T-helper 17 cell (primary cell): ENCODE measurements at regions not wholly inside any gene's neighbourhood (a gene's known extent, or its start where the extent isn't known, plus 50 kb on each side); places are given as distances from the start of the nearest gene placed in this dataset.

Experiments used
- ATAC-seq: fragments of 150-1000 bp; cut with Tn5 transposase; 2 replicates; pipeline ENCODE4 v1.10.0; 2021; ENCODE audit warnings: mild to moderate bottlenecking, moderate library complexity
- DNase-seq, 3 donors: peaks; one replicate each; pipeline versions ENCODE4 v3.0.0 to v3.0.0-alpha.2; 2020 to 2021
- H3K9me3 ChIP-seq: one replicate; pipeline ENCODE4 v1.7.0; 2013; ENCODE audit warnings: low read length, mild to moderate bottlenecking; ENCODE audit not compliant: control insufficient read depth, poor library complexity, severe bottlenecking
- H3K27ac Mint-ChIP-seq: one replicate; pipeline ENCODE4 v1.8.0; 2022; ENCODE audit warnings: mild to moderate bottlenecking, moderate library complexity, mixed read lengths
- H3K27me3 Mint-ChIP-seq: one replicate; pipeline ENCODE4 v1.8.0; 2022; ENCODE audit warnings: mixed read lengths
- H3K36me3 Mint-ChIP-seq: one replicate; pipeline ENCODE4 v1.8.0; 2022; ENCODE audit warnings: low read depth, mixed read lengths
- H3K4me1 Mint-ChIP-seq: one replicate; pipeline ENCODE4 v1.8.0; 2022; ENCODE audit warnings: mild to moderate bottlenecking, mixed read lengths
- H3K4me3 Mint-ChIP-seq: one replicate; pipeline ENCODE4 v1.8.0; 2022; ENCODE audit warnings: mild to moderate bottlenecking, moderate library complexity, mixed read lengths

DNA sequence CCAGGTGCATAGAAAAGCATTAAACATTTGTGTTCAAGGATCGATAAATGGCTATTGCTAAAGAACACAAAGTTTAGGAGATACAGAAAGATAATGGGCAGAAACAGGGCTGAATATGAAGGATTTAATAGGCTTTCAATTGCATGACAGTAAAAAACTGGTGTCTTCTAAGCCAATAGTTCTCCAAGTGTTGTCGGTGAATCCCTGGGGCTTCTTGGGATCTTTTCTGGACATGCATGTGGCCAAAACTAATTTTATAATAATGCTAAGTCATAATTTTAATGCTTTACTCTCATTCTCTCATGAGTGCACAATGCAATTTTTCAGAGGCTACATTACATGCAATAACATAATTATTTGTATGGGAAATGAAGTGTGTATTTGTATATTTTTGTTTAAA is 521.1 kb upstream of the ANKRD30A start:
- ATAC-seq: no peak
- H3K27ac Mint-ChIP-seq: no peak overlapping the region
- no peaks in the 10 kb centered on the region for H3K36me3 Mint-ChIP-seq
- H3K9me3 ChIP-seq: no peaks in the 10 kb centered on the region
- H3K4me1 Mint-ChIP-seq: no peaks in the 10 kb centered on the region
- no peaks in the 10 kb centered on the region for H3K27me3 Mint-ChIP-seq
- no peak overlapping the region for H3K4me3 Mint-ChIP-seq
- DNase-seq: no peak

DNA sequence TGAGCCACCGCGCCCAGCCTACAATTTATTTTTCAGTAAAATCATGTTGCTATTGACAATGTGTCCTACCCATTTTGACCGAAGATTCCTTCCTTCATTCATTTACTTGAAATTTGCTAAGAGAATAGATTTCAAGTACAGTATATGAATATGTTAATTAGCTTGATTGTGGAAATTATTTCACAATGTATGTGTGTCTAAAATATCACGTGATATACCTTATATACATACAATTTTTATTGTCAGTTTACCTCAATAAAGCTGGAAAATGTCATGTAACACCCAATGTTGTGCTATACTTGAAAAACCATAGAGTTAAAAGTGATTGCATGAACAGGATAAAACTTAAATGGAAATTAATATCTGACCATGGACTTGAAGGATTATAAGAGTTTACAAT is 521.7 kb upstream of the ANKRD30A start:
- DNase-seq (no peak), ATAC-seq (no peak)
- no peaks in the 10 kb centered on the region for H3K9me3 ChIP-seq

DNA sequence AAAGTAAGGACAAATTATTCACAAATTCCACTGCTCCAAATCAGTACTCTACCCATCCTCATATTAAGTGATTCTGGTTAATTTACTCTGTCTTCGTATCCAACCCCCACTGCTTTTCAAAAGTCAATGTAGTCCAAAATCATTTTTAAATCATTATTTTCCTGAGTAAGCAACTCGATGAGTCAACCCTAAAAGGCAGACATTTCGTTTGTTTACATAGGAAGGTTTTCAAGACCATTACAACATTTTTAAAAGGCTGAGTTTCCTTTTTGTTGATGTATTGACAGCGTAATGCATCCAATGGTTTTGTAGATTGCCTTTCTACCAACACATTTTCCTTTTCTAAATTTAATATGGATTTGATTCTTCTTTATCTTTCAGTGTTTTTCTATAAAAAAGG is 523.0 kb upstream of the ANKRD30A start:
- Mint-ChIP-seq H3K27ac (no peak overlapping the region), H3K36me3 (no peaks in the 10 kb centered on the region), H3K27me3 (no peaks in the 10 kb centered on the region), H3K4me3 (no peak overlapping the region), H3K4me1 (no peaks in the 10 kb centered on the region)
- no peak for ATAC-seq
- no peak for DNase-seq
- no peaks in the 10 kb centered on the region for H3K9me3 ChIP-seq

More for the DNA sequence above, 521.7 kb upstream of the ANKRD30A start:
- Mint-ChIP-seq H3K27me3 (no peaks in the 10 kb centered on the region), H3K36me3 (no peaks in the 10 kb centered on the region), H3K4me1 (no peaks in the 10 kb centered on the region), H3K27ac (no peak overlapping the region), H3K4me3 (no peak overlapping the region)

DNA sequence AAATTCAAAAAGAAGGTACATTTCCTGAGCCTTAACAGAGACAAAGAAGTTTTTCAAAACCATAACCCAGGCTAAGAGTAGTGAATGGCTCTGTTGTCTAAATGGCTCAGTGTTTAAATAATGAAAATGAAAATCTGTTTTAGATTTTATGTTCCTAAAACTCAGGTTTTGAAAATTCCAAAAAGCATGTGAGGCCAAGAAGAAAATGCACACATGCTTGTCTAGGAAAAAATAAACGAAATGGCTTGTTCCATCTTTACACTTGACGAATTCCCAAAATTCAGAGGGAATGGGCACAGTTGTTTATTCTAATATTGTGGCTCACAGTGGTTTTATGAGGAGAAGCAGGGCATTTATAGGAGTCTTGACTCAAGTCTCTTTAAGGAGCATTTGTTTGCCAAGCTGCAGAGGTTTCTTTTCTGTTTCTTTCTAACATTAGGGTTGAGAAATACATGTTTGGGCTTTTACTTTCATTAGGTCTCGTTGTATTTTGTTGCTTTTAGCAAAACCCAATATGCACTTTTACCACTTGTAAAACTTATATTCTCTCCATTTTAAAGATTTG is 527.6 kb upstream of the ANKRD30A start:
- H3K4me1 Mint-ChIP-seq: no peaks in the 10 kb centered on the region
- H3K27ac Mint-ChIP-seq: no peak overlapping the region
- DNase-seq: no peak
- ATAC-seq: no peak
- no peaks in the 10 kb centered on the region for H3K9me3 ChIP-seq
- no peaks in the 10 kb centered on the region for H3K27me3 Mint-ChIP-seq
- no peak overlapping the region for H3K4me3 Mint-ChIP-seq
- H3K36me3 Mint-ChIP-seq: no peaks in the 10 kb centered on the region

DNA sequence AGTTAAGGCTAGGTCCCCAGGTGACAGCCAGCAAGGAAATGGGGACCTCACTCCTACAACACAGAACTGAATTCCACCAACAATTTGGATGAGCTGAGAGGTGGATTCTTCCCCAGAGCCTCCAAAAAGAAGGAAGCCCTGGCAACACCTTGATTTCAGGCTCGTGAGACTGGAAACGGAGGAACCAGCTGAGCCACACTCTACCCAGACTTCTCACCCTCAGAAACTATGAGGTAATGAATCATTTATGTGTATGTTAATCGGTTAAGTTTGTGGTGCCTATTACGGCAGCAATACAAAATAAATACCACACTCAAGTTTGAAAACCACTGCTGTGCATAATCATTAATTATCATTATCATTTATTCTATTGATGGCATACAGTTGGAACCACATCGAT is 532.4 kb upstream of the ANKRD30A start:
- no peaks in the 10 kb centered on the region for H3K9me3 ChIP-seq
- no peak for ATAC-seq
- Mint-ChIP-seq H3K4me3 (no peak overlapping the region), H3K27ac (no peak overlapping the region), H3K4me1 (no peaks in the 10 kb centered on the region), H3K36me3 (no peaks in the 10 kb centered on the region), H3K27me3 (no peaks in the 10 kb centered on the region)
- no peak for DNase-seq

DNA sequence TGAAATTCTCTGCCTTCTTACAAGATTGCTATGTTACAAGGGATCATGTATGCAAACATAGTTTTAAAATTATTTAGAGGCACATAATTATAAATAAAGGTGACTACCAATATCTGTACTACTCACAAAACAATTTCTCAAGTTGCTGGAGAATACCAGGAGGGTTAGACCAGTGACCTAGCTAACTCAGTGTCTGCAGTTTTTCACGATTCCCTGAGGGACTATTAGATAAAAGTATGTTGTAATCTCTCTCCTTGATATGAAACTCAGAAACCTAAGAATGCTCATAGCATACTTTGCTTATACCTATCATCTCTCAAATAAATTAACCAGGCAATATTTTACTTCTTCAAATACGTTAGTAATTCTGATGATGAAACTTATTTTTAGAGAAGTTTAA is 534.0 kb upstream of the ANKRD30A start:
- DNase-seq: no peak
- ATAC-seq: no peak
- H3K9me3 ChIP-seq: no peaks in the 10 kb centered on the region
- Mint-ChIP-seq H3K4me3 (no peak overlapping the region), H3K36me3 (no peaks in the 10 kb centered on the region), H3K27ac (no peak overlapping the region), H3K4me1 (no peaks in the 10 kb centered on the region), H3K27me3 (no peaks in the 10 kb centered on the region)

DNA sequence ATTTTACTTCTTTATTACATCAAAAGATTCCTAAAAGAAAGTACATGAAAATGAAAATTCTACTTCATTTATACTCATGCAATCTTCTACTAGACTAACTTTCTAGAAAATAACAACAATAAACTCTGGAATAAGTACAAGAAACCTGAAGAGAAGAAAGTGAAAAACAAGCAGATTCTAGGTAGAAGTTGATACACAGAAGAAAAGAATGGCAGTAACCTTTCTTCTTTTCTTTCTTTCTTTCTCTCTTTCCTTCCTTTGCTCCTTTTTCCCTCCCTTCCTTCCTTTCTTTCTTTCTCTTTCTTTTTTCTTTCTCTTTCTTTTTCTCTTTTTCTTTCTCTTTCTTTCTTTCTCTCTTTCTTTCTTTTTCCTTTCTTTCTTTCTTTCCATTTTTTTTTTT is 541.7 kb upstream of the ANKRD30A start:
- Mint-ChIP-seq H3K36me3 (no peaks in the 10 kb centered on the region), H3K27me3 (no peaks in the 10 kb centered on the region), H3K4me3 (no peak overlapping the region), H3K27ac (no peak overlapping the region), H3K4me1 (no peaks in the 10 kb centered on the region)
- no peak for DNase-seq
- no peaks in the 10 kb centered on the region for H3K9me3 ChIP-seq
- ATAC-seq: no peak

DNA sequence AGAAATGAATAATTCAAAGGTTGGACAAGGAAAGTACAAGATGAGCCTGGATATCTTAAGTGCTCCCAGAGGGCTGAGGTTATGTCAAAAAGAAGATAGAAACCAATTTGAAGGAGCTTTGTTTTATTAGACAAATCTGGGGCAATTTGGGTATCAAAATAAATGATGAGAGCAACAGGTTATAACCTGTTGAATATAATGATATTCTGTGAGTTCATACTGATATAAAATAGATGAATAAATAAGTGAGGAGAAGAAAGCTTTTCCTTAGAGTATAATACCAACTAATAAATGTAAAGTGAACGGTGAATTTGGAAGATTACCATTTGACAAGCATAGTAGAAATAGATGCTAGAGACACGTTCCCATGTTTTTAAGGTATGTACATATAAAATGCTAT is 544.2 kb upstream of the ANKRD30A start:
- Mint-ChIP-seq H3K4me3 (no peak overlapping the region), H3K27ac (no peak overlapping the region), H3K4me1 (no peaks in the 10 kb centered on the region), H3K27me3 (no peaks in the 10 kb centered on the region), H3K36me3 (no peaks in the 10 kb centered on the region)
- DNase-seq (no peak), ATAC-seq (no peak)
- H3K9me3 ChIP-seq: no peaks in the 10 kb centered on the region

DNA sequence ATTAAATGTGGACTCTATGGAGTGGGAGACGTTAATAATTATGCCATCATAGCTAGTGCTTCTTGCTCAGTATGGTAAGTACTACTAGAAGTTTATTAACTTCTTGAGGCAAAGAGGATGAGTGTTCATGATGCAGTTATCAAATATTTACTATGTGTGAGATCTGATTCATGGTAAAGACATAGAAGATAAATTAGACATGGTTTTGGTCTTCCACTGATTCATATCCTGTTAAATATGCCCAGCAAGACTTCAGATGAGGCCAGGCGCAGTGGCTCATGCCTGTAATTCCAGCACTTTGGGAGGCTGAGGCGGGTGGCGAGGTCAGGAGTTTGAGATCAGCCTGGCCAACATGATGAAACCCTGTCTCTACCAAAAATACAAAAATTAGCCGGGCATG is 547.1 kb upstream of the ANKRD30A start:
- H3K4me1 Mint-ChIP-seq: no peaks in the 10 kb centered on the region
- ATAC-seq (no peak), DNase-seq (no peak)
- no peak overlapping the region for H3K27ac Mint-ChIP-seq
- no peak overlapping the region for H3K4me3 Mint-ChIP-seq
- H3K9me3 ChIP-seq: no peaks in the 10 kb centered on the region
- H3K36me3 Mint-ChIP-seq: no peaks in the 10 kb centered on the region
- H3K27me3 Mint-ChIP-seq: no peaks in the 10 kb centered on the region

DNA sequence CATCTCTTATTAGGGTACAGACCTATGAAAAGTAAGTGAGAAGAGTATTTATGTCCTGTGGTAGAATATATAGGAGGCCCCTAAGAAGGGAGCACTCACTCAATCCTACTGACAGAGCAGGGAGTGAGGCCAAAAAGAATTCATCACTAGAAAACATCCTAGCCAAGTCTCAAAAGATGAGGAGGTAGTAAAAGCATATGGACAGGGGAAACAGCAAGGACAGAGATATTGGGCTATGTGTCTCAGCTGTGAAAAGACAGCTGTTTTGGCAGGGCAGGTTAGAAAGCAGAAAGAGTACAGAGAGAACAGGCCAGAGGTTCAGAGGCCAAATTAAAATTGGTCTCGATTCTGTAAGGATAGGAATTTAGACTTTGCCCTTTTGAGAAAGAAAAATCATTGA is 548.3 kb upstream of the ANKRD30A start:
- Mint-ChIP-seq H3K27me3 (no peaks in the 10 kb centered on the region), H3K4me1 (no peaks in the 10 kb centered on the region)
- no peak for DNase-seq

DNA sequence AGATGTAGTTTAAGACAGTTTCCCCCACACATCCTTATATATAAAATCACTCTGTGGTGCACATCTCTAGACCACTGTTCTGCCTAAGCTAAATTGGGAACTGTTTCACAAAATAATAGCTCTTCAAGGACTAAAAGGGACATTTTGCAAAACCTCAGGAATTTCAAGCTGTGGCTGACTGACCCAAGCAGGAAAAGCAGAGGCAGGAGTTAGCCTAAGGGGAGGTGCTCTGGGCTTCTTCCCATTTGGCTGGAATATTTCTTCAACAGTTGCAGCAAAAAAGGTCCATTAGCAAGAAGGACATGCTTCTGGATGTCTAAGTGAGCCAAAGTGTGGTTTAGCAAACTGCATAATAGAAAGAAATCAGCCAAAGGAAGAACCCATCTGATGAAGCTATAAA is 551.2 kb upstream of the ANKRD30A start:
- H3K9me3 ChIP-seq: no peaks in the 10 kb centered on the region
- ATAC-seq (no peak), DNase-seq (no peak)
- Mint-ChIP-seq H3K4me3 (no peak overlapping the region), H3K36me3 (no peaks in the 10 kb centered on the region), H3K4me1 (no peaks in the 10 kb centered on the region), H3K27ac (no peak overlapping the region), H3K27me3 (no peaks in the 10 kb centered on the region)

More for the DNA sequence above, 548.3 kb upstream of the ANKRD30A start:
- H3K9me3 ChIP-seq: no peaks in the 10 kb centered on the region
- Mint-ChIP-seq H3K4me3 (no peak overlapping the region), H3K27ac (no peak overlapping the region), H3K36me3 (no peaks in the 10 kb centered on the region)
- ATAC-seq: no peak

DNA sequence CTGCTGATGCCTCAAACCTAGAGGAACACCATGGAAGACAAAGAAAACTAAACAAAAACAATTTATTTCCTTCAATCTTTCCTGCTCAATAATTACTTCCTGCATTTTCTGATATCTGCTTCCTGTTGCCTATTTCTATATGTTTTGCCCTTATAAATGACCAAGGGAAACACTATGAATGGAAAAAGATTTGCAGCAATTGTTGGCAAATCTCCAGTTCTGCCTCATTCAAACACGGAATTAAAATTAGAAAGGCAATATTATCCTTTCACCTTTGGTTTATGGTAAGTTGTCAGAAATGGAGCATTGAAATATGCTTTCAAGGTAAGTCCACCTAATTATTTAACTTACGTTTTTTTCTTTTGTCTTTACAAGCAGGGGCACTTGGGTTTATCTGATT is 552.2 kb upstream of the ANKRD30A start:
- no peak overlapping the region for H3K4me3 Mint-ChIP-seq
- H3K9me3 ChIP-seq: no peaks in the 10 kb centered on the region
- H3K27me3 Mint-ChIP-seq: no peaks in the 10 kb centered on the region
- DNase-seq (no peak), ATAC-seq (no peak)
- H3K27ac Mint-ChIP-seq: no peak overlapping the region
- H3K4me1 Mint-ChIP-seq: no peaks in the 10 kb centered on the region
- no peaks in the 10 kb centered on the region for H3K36me3 Mint-ChIP-seq

DNA sequence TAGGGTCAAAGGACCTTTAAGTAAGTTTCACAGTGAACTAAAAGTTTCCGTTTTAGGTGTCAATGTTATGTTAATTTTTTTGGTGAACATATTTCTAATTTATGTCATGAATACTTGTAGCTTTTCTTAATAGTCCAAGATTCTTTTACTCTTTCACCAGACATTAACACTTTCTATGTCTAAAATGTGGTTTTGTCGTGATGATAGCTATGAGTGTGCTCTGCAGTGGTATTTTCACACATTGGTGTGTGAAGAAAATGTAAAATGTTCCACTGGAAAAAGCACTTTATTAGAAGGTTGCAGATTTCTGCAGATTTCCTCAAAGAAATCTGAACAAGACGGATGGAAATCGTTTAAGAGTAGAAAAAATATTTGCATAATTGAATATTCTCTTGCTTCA is 561.0 kb upstream of the ANKRD30A start:
- Mint-ChIP-seq H3K36me3 (no peaks in the 10 kb centered on the region), H3K4me1 (no peaks in the 10 kb centered on the region), H3K27ac (no peak overlapping the region), H3K27me3 (no peaks in the 10 kb centered on the region), H3K4me3 (no peak overlapping the region)
- no peaks in the 10 kb centered on the region for H3K9me3 ChIP-seq
- no peak for ATAC-seq
- DNase-seq: no peak

DNA sequence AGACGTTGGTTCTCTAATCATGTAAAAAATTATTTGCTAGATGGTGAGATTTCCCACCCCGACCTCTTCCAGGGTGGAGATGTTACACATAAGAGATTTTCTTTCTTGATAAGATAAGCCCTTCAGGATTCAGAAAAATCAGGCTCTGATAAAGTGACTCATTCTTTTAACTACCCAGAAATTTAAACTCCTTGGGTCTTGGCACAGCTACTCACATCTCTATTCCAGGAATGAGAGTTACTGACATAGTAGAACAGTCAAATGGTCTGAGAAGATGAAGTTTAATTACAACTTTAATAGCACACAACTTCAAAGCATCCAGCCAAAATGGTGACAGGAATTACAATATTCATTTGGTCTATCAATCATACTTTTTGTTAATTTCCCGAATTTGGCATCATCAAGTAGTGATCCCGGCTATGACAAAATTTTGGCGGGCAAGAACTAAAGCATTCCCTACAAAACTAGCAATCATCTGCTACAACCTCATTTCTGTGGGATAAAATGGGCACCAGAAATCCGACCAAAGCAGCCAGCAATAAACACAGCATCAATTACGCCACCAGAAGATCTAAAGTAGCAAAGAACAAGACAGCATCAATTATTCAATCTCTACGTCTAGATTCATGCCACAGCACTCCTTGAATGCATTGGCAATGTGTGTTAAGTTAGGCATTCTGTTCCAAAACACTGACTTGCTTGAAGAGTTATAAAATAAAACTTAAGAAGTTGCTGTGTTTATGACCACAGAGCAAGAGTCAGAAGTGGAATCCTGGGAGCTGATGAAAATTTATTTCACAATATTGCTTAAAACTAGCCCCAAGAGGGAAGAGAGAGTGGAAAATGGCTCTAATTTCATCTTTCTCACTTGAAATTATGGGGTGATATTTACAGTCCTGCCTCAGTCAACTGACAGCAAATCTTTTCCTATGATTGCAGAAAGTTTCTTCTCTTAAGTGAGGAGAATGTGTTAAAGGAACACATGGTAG is 565.7 kb upstream of the ANKRD30A start:
- Mint-ChIP-seq H3K4me3 (no peak overlapping the region), H3K27me3 (no peaks in the 10 kb centered on the region), H3K27ac (no peak overlapping the region), H3K4me1 (no peaks in the 10 kb centered on the region), H3K36me3 (no peaks in the 10 kb centered on the region)
- DNase-seq (no peak), ATAC-seq (no peak)
- H3K9me3 ChIP-seq: no peaks in the 10 kb centered on the region
